ENCODE measurements at regions not wholly inside any gene's neighbourhood (a gene's known extent, or its start where the extent isn't known, plus 50 kb on each side); places are given as distances from the start of the nearest gene placed in this dataset.

DNA sequence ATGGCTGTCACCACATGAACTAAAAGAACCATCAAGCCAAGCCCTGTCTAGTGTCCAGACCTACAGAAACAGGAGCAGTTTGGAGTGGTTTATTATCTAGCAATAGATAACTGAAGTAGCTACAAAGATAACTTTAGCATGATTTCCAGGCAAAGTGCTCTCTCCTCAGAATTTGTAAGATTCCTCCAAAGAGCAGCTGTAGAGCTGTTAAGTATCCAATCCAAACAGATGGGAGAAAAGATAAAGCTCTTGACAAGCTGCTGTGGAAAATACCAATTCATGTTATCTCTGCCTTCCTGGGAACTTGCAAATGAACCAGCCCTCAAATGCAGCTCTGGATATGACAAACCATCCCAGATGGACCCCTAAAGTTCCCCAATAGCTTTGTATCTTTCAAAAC, 78.9 kb upstream of the RESF1 start:
- TF ChIP-seq EZH2 (IDR thresholded peaks at IDR 0.05; ENCODE audit: borderline replicate concordance, low read depth, low read length, poor library complexity, severe bottlenecking) (no peak), CTCF (conservative IDR thresholded peaks at IDR 0.05; ENCODE audit: low read depth, low read length) (no peak)
